ENCODE measurements at regions not wholly inside any gene's neighbourhood (a gene's known extent, or its start where the extent isn't known, plus 50 kb on each side); places are given as distances from the start of the nearest gene placed in this dataset.

GRCh38 chr17:73753751-73754496, 109.7 kb upstream of the SDK2 start (continued):
- TF ChIP-seq SRF (IDR thresholded peaks at IDR 0.05; ENCODE audit: low read depth, low read length) (no peak), CREB1 (IDR thresholded peaks at IDR 0.05) (no peak), RAD21 (IDR thresholded peaks at IDR 0.05 in 1 of 2, conservative IDR thresholded peaks at IDR 0.05 in 1 of 2; ENCODE audit: low read depth in 2 of 2, low read length in 2 of 2) (no peak), BCL11A (IDR thresholded peaks at IDR 0.05; ENCODE audit: low read depth in 2 of 2, low read length in 2 of 2) (no peak), CEBPB (IDR thresholded peaks at IDR 0.05; ENCODE audit: low read depth, low read length) (no peak), NANOG (IDR thresholded peaks at IDR 0.05; ENCODE audit: insufficient read depth, low read depth, low read length, poor library complexity, severe bottlenecking) (no peak), CTCF (IDR thresholded peaks at IDR 0.05; ENCODE audit: control extremely low read depth in 1 of 3, insufficient read depth in 1 of 3, low read depth in 1 of 3, low read length in 3 of 3) (no peak)
